ENCODE measurements at regions not wholly inside any gene's neighbourhood (a gene's known extent, or its start where the extent isn't known, plus 50 kb on each side); places are given as distances from the start of the nearest gene placed in this dataset.

- no peak for DNase-seq (ENCODE audit: low read depth in 1 of 2, low spot score in 1 of 2)
- Histone ChIP-seq H3K27me3 (ENCODE audit: insufficient read depth, poor library complexity, severe bottlenecking) (no peaks in the 10 kb centered on the region), H3K4me3 (replicated peaks; ENCODE audit: insufficient read depth, low read length) (no peak overlapping the region), H3K27ac (replicated peaks) (no peak overlapping the region)
- no peak for TF ChIP-seq CTCF (IDR thresholded peaks at IDR 0.05; ENCODE audit: insufficient read depth, low read length)
- no peak for TF ChIP-seq SPI1 (IDR thresholded peaks at IDR 0.05; ENCODE audit: borderline replicate concordance, low read depth)
- TF ChIP-seq GABPA (IDR thresholded peaks at IDR 0.05; ENCODE audit: low read depth), result no peak
- no peak for TF ChIP-seq REST (IDR thresholded peaks at IDR 0.05; ENCODE audit: insufficient replicate concordance, low read depth)
- no peak for TF ChIP-seq POLR2AphosphoS5 (IDR thresholded peaks at IDR 0.05; ENCODE audit: low read depth)
These were observed 76.1 kb upstream of the JUN start for GRCh38 chr1:58859769-58860485.

- Histone ChIP-seq H3K27ac (replicated peaks) (no peak overlapping the region), H3K27me3 (ENCODE audit: insufficient read depth, poor library complexity, severe bottlenecking) (no peaks in the 10 kb centered on the region), H3K4me3 (replicated peaks; ENCODE audit: insufficient read depth, low read length) (no peak overlapping the region)
- DNase-seq (ENCODE audit: low read depth in 1 of 2, low spot score in 1 of 2), result no peak
- TF ChIP-seq GABPA (IDR thresholded peaks at IDR 0.05; ENCODE audit: low read depth) (no peak), CTCF (IDR thresholded peaks at IDR 0.05; ENCODE audit: insufficient read depth, low read length) (no peak), SPI1 (IDR thresholded peaks at IDR 0.05; ENCODE audit: borderline replicate concordance, low read depth) (no peak), POLR2AphosphoS5 (IDR thresholded peaks at IDR 0.05; ENCODE audit: low read depth) (no peak), REST (IDR thresholded peaks at IDR 0.05; ENCODE audit: insufficient replicate concordance, low read depth) (no peak)
These were observed 77.2 kb upstream of the JUN start for GRCh38 chr1:58861076-58861475.

- TF ChIP-seq CTCF (IDR thresholded peaks at IDR 0.05; ENCODE audit: insufficient read depth, low read length) (no peak), REST (IDR thresholded peaks at IDR 0.05; ENCODE audit: insufficient replicate concordance, low read depth) (no peak), SPI1 (IDR thresholded peaks at IDR 0.05; ENCODE audit: borderline replicate concordance, low read depth) (no peak), GABPA (IDR thresholded peaks at IDR 0.05; ENCODE audit: low read depth) (no peak), POLR2AphosphoS5 (IDR thresholded peaks at IDR 0.05; ENCODE audit: low read depth) (no peak)
- no peaks in the 10 kb centered on the region for H3K27me3 ChIP-seq (ENCODE audit: insufficient read depth, poor library complexity, severe bottlenecking)
- DNase-seq (ENCODE audit: low read depth in 1 of 2, low spot score in 1 of 2), result no peak
- H3K27ac ChIP-seq (replicated peaks), result no peak overlapping the region
- H3K4me3 ChIP-seq (replicated peaks; ENCODE audit: insufficient read depth, low read length), result no peak overlapping the region
These were observed 77.7 kb upstream of the JUN start for GRCh38 chr1:58861506-58861905.

All from HL-60 (cell line).